Astrocyte of the cerebellum (primary cell): ENCODE measurements at regions not wholly inside any gene's neighbourhood (a gene's known extent, or its start where the extent isn't known, plus 50 kb on each side); places are given as distances from the start of the nearest gene placed in this dataset.

Experiments used
- DNase-seq: peaks from one replicate; pipeline ENCODE4 v3.0.0-alpha.2; 2011; ENCODE audit warnings: low read depth
- H3K4me3 ChIP-seq: 2 replicates; pipeline ENCODE4 v1.5.1; 2011; ENCODE audit warnings: mild to moderate bottlenecking, low read depth, low read length, moderate library complexity
- in situ Hi-C: cut with HindIII; loops from 2 replicates; pipeline ENCODE4 v1.10.0; 2017; ENCODE audit warnings: low sequenced_read_pairs
- TF ChIP-seq, protein P1 (sequence below): IDR thresholded peaks from 2 replicates; pipeline ENCODE4 v1.5.1; 2012; ENCODE audit warnings: low read length, low read depth, moderate library complexity, mild to moderate bottlenecking; ENCODE audit errors: missing control alignments

DNA sequence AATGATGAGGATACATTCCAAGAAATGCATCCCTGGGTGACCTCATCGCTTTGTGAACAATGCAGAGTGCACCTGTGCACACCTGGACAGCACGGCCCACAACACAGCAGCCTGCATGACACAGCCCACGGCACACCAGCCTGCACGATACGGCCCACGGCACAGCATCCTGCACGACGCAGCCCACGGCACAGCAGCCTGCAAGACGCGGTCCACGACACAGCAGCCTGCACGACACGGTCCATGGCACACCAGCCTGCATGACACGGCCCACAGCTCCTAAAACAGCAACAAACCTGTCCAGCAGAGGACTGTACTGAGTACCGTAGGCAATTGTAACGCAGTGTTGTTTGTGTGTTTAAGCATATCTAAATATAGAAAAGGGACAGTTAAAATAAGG is 134.7 kb upstream of the PPP2R2D start:
- no peak for DNase-seq
- TF ChIP-seq, protein P1, sequence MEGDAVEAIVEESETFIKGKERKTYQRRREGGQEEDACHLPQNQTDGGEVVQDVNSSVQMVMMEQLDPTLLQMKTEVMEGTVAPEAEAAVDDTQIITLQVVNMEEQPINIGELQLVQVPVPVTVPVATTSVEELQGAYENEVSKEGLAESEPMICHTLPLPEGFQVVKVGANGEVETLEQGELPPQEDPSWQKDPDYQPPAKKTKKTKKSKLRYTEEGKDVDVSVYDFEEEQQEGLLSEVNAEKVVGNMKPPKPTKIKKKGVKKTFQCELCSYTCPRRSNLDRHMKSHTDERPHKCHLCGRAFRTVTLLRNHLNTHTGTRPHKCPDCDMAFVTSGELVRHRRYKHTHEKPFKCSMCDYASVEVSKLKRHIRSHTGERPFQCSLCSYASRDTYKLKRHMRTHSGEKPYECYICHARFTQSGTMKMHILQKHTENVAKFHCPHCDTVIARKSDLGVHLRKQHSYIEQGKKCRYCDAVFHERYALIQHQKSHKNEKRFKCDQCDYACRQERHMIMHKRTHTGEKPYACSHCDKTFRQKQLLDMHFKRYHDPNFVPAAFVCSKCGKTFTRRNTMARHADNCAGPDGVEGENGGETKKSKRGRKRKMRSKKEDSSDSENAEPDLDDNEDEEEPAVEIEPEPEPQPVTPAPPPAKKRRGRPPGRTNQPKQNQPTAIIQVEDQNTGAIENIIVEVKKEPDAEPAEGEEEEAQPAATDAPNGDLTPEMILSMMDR, result no peak
- H3K4me3 ChIP-seq, result no peak overlapping the region
- in situ Hi-C loops, result no loop called here

DNA sequence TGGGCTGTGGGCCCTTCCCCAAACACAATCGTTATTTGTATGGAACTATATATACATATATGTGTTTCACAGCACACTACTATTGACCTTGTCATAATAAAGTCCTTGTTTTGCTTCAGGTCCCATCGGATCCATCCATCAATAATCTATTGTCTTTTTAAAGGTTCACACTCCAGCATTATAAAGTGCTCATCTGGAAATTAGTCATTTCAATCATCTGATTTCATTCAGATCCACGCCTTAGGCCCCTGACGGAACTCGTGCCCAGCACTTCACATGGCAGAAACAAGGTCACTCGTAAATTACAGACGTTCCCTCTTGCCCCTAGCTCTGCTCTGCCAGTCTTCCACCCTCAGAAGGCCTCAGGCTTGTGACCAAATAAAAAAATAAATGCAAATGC is 133.1 kb upstream of the PPP2R2D start:
- DNase-seq, result no peak
- TF ChIP-seq, protein P1, result no peak
- in situ Hi-C loops, result no loop called here
- no peak overlapping the region for H3K4me3 ChIP-seq

DNA sequence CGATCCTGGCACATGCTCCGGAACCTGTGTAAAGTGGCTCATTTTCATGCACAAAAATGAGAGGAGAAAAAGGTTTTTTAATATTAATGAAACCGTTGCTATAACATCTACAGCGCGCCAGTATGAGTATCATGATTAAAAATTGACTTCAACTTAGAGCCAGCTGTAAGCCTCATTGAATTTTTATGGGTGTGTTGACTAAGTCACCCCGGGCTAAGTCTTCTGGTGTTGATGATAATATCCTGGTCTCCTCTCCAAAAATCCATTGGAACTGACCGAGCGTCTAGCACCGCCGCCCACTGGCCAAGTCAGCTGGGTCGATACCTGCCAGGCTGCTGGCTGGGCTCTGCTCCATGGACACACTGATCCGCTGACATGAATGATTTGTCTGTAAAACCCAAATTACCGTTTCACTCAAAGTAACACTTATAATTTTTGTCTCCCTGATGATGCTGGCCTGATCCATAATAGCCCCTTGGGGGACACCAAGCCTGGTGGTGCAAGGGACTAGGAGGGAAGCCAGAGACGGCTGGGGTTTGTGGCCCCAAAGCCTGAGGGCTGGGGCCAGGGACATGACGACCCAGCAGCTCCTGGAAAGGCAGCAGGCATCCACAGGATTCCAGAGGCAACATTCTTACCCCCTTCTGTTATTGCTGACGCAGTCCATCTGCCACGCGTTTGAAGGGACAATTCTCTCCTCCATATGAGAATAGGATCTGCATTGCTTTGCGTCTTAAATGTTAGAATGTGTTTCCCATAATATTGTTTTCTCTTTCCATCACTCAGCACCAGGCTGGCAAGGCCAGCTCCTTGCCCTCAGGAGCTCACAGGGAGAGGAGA is 131.0 kb upstream of the PPP2R2D start:
- no peak for DNase-seq
- in situ Hi-C loops, result no loop called here
- TF ChIP-seq, protein P1, result no peak
- H3K4me3 ChIP-seq, result no peak overlapping the region

DNA sequence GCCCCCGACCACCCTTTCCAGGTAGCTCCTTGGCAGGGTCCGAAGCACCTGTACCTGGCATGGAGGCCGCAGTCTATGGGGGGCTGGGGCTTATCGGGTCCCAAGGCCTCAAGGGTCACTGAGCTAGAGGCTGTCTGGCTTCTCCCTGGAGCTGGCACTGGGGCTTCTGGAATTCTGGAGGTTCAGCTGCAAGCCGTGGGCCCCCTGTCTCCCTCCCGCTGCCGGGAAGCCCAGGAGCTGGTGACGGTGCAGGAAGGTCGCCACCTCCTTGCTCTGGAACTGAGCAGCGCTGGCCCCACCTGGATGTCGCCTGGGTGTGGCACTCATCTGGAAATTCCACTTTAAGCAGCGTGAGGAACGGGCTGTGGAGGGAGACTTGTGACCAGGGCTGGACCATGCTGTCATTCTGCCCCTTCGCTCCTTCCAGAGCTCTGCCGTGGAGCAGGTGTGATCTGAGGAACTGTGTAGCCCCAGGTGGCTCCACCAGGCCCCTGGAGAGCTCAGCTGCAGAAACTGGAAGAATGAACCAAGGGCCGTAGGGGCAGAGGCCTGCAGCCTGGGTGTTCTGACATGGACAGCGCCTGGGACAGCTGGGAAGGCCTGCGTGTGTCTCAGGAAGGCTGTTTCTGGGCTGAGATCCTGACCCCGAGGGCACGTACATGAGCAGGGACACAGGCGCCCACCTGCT is 129.7 kb upstream of the PPP2R2D start:
- TF ChIP-seq, protein P1, result no peak
- in situ Hi-C loops, result no loop called here
- DNase-seq, result no peak
- no peak overlapping the region for H3K4me3 ChIP-seq

DNA sequence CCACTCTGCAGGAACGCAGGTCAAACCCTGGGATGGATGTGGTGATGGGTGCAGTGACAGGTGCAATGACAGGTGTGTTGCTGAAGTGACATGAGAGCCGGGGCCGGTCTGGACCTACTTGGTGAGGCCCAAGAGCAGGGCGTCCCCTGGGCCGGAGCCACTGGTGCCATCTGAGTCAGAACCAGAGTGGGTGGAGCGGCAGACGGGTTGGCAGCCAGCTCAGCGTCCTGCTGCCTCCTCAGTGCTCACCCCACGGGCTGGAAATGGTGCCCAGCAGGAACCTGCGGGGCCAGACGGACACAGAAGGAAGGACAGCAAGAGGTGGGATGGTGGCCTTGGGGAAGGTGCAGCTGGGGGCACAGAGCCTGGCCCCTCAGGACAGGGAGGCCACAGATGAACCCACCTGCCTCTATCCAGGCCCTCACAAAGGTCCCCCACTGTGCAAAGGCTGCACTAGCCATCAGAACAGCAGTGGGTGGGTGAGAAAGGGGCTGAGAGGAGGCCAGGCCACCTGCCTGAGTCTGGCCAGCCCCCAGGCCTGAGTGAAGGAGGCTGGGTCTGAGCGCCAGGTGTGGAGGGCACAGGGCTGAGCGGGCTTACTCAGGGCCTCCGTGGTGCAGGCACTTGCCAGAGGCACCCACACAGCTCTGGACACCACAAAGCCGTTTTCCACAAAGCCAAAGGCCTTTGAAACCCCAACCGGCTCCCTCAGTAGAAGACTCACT is 129.0 kb upstream of the PPP2R2D start:
- H3K4me3 ChIP-seq, result no peak overlapping the region
- no peak for DNase-seq
- in situ Hi-C loops, result no loop called here
- TF ChIP-seq, protein P1, result no peak

DNA sequence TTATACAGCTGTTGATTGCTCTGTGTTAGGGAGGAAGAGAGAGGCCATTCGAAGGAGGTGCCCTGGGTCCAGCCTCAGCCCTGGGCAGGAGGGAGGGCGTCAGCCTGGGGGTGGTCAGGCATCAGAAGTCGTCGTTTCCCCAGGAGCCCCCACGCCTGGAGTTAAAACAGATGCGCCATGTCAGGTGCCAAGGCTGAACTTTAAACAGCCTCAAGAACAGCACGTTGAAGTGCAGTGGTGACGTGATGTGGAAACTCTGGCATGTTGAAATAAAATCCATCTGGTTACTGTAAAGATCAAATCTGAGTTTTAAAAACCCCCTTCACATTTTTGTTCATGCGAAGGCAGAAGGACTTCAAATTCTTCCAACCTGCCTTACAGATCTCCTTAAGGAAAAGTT is 128.4 kb upstream of the PPP2R2D start:
- H3K4me3 ChIP-seq, result no peak overlapping the region
- TF ChIP-seq, protein P1, result no peak
- no peak for DNase-seq
- in situ Hi-C loops, result no loop called here
